ENCODE measurements at regions not wholly inside any gene's neighbourhood (a gene's known extent, or its start where the extent isn't known, plus 50 kb on each side); places are given as distances from the start of the nearest gene placed in this dataset.

DNA sequence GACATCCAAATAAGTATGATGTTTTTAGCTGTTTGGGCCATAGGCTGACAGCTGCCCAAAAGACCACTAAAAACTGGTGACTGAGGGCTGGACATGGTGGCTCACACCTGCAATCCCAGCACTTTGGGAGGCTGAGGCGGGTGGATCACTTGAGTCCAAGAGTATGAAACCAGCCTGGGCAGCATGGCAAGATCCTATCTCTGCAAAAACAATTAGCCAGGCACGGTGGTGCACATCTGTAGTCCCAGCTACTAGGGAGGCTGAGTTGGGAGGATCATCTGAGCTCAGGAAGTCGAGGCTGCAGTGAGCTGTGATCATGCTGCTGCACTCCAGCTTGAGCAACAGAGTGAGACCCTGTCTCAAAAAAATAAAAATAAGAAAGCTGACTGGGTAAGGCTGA, 511.5 kb upstream of the RAB6C start:
- TF ChIP-seq, protein P1, sequence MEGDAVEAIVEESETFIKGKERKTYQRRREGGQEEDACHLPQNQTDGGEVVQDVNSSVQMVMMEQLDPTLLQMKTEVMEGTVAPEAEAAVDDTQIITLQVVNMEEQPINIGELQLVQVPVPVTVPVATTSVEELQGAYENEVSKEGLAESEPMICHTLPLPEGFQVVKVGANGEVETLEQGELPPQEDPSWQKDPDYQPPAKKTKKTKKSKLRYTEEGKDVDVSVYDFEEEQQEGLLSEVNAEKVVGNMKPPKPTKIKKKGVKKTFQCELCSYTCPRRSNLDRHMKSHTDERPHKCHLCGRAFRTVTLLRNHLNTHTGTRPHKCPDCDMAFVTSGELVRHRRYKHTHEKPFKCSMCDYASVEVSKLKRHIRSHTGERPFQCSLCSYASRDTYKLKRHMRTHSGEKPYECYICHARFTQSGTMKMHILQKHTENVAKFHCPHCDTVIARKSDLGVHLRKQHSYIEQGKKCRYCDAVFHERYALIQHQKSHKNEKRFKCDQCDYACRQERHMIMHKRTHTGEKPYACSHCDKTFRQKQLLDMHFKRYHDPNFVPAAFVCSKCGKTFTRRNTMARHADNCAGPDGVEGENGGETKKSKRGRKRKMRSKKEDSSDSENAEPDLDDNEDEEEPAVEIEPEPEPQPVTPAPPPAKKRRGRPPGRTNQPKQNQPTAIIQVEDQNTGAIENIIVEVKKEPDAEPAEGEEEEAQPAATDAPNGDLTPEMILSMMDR (IDR thresholded peaks at IDR 0.05; ENCODE audit: insufficient read depth, low read depth, low read length, missing control alignments), result no peak
- no peak overlapping the region for H3K4me3 ChIP-seq (ENCODE audit: low read length)
- no peak for DNase-seq (ENCODE audit: low read depth)

DNA sequence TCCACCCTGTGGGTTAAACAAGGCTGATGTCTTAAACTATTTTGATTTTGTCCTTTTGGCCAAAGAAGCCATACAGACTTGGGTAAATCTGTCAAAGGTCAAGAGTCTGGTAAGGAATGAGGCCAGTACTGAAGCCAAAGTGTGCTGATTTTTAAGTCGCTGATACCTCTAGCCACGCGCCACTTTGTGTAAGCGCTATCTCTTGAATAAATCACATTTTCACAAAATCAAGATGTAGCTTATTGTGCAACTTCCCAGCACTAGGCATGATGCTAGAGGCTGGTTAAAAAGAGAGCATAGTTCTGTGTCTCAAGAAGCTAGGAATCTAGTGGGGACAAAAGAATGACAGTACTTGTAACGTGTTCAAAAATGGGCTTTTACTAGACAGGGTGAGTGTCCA, 510.6 kb upstream of the RAB6C start:
- H3K4me3 ChIP-seq (ENCODE audit: low read length), result no peak overlapping the region
- DNase-seq (ENCODE audit: low read depth), result no peak
- TF ChIP-seq, protein P1 (IDR thresholded peaks at IDR 0.05; ENCODE audit: insufficient read depth, low read depth, low read length, missing control alignments), result no peak

DNA sequence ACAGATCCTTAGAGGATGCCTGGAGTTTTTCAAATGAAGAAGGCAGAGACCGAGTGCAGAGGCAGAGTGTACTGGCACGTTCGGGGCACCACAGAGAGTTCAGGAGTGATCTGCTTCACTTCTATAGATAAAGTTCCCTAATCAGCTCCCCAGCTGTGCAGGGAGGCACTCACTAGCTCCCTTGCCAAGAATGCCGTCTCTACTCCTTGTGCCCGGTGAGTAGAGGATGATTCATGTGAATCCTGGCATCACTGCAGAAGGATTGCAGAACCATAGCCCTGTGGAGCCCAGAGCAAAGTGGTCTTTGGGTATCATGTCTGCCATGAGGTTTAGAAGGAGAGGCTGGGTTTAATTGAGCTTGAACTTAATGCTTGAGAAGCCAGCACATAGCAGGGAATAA, 510.1 kb upstream of the RAB6C start:
- DNase-seq (ENCODE audit: low read depth), result no peak
- H3K4me3 ChIP-seq (ENCODE audit: low read length), result no peak overlapping the region
- TF ChIP-seq, protein P1 (IDR thresholded peaks at IDR 0.05; ENCODE audit: insufficient read depth, low read depth, low read length, missing control alignments), result no peak

DNA sequence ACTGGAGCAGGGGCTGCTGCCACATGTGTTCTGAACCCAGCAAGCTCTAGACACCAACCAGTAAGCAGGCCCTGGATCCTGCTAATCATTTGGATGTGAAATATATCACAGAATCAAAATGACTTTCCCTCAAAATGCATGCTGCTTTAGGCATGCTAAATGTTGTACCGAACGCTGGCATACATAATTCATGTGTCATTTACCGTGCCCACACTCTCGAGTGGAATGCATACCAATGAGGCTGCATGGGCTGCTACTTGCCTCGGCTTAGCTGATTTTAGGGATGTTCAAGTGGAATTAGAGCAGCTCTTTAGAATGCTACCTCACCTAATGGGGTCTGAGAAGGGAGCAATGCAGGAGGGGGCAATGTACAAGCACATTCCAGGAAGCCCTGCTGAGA, 509.6 kb upstream of the RAB6C start:
- no peak for DNase-seq (ENCODE audit: low read depth)
- no peak overlapping the region for H3K4me3 ChIP-seq (ENCODE audit: low read length)
- TF ChIP-seq, protein P1 (IDR thresholded peaks at IDR 0.05; ENCODE audit: insufficient read depth, low read depth, low read length, missing control alignments), result no peak

DNA sequence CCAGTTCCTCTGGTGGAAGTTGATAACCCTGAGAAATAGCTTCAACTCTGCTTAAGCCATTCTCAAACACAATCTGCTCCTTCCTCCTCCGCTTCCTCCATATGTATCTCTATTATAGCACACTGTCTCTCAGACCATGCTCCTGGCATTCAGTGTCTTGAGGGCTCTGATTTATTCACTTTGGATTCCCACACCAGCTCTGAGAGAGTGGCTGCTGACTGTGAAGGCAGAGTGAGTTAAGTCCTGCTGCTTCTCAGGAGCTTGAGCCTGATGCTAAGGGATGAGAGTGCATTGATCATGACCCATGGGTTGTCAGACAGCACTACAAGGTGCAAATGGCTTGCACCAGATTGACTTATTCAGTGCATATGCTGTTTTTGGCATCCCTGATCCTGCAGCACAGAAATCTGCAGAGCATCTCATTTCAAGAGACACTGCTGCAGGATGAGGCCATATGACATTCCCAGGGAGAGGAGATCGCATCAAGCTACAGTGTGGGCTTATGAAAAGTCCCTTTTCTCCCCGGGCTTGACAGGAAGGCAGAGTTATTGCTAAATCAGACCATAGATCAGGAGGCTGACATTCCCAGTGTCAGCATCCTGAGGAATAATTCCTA, 500.5 kb upstream of the RAB6C start:
- no peak overlapping the region for H3K4me3 ChIP-seq (ENCODE audit: low read length)
- TF ChIP-seq, protein P1 (IDR thresholded peaks at IDR 0.05; ENCODE audit: insufficient read depth, low read depth, low read length, missing control alignments), result no peak
- no peak for DNase-seq (ENCODE audit: low read depth)

DNA sequence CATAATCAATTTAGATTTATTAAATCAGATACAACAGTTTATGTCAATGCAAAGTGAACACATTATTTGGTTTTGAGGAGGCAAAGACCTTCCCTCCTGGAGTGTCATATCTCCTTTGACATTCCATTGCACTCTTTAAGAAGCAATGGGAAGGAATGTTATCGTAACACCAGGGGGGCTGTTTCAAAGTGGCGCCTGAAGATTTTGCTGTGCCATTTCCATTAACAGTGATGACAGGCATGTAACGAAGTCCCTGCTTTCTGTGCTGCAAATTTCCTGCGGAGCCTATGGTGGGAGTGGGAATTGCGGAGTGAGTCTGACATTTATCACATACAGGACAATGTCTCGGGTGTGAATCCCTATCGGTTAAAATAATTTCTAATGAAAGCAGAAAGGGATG, 499.6 kb upstream of the RAB6C start:
- H3K4me3 ChIP-seq (ENCODE audit: low read length), result no peak overlapping the region
- TF ChIP-seq, protein P1 (IDR thresholded peaks at IDR 0.05; ENCODE audit: insufficient read depth, low read depth, low read length, missing control alignments), result no peak
- no peak for DNase-seq (ENCODE audit: low read depth)

DNA sequence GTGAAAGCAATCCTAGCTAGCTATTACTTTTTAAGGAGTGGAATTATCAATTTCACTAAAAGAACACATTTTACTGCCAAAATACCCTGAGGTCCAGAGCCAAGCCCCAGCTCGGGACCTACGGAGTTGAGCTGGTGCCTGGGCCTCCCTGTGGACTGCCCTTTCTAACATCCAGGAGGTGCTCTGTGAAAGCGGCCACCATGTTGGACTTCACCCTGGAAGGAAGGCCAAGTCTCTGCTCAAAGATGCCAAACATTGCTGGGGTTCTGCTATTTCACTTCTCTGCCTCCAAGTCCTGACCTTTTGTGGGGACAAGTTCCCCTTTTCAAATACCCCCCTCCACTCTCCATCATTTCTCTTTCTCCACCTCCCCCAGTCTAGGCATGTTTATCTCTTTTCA, 498.7 kb upstream of the RAB6C start:
- no peak for DNase-seq (ENCODE audit: low read depth)
- H3K4me3 ChIP-seq (ENCODE audit: low read length), result no peak overlapping the region
- TF ChIP-seq, protein P1 (IDR thresholded peaks at IDR 0.05; ENCODE audit: insufficient read depth, low read depth, low read length, missing control alignments), result no peak

All from epithelial cell of esophagus (primary cell).